ENCODE measurements at regions not wholly inside any gene's neighbourhood (a gene's known extent, or its start where the extent isn't known, plus 50 kb on each side); places are given as distances from the start of the nearest gene placed in this dataset.

DNA sequence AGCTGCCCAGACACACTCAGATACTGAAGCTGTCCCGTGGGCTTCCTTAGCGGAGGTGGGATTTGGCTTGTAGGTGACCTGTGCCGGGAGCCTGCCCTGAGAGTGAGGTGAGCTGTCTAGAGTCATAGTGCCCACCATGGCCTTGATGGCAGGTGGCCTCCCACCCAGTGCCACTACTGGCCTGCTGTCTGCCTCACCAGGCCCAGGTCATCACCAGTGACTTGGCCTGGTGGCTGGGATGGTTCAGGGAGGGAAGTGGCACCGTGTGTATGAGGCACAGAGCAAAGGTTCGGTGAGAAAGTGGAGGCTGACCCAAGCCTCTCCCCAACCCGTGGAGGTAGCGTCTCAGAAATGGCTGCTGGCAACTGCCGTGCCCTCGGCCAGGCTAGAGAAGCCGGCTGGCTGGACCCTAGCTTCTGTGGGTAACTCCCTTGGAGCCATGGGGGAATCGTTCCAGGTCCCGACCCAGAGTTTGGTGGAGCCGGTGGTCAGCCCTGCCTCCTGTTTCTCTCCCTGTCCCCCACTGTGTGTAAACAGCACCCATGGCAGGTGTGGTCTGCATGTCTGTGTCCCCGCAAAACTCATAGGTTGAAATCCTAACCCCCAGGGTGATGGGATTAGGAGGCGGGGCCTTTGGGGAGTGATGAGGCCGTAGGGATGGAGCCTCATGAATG is 155.4 kb upstream of the C1orf174 start:
- Histone ChIP-seq H3K36me3 (no peaks in the 10 kb centered on the region), H3K9me3 (replicated peaks) (no peaks in the 10 kb centered on the region), H3K4me1 (no peaks in the 10 kb centered on the region), H3K27me3 (peaks cover 8% of the 10 kb centered on the region; the same call in 1 of the 2 replicates), H3K27ac (no peak overlapping the region), H3K4me3 (no peak overlapping the region)
- no peak for DNase-seq

DNA sequence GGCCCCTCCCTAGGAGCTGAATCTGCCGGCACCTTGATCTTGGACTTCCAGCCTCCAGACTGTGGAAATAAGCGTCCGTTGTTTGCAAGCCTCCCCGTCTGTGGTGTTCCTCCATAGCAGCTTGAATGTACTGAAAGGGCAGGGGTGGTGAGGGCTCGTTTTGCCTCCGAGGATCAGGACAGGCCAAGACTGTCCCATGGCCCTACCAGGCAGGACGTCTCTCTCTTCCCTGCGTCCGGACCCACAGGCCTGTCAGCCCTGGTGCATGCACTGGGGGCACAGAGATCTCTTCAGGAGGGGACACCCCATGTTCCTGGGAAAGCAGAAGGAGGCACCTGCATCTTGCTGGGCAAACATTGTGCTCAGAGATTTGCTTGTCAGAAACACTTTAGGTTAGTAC is 156.3 kb upstream of the C1orf174 start:
- H3K4me1 ChIP-seq, result no peaks in the 10 kb centered on the region
- no peak overlapping the region for H3K4me3 ChIP-seq
- no peak for DNase-seq
- H3K27ac ChIP-seq, result no peak overlapping the region
- H3K9me3 ChIP-seq (replicated peaks), result no peaks in the 10 kb centered on the region
- H3K36me3 ChIP-seq, result no peaks in the 10 kb centered on the region
- peaks cover 8% of the 10 kb centered on the region; the same call in 1 of the 2 replicates for H3K27me3 ChIP-seq

DNA sequence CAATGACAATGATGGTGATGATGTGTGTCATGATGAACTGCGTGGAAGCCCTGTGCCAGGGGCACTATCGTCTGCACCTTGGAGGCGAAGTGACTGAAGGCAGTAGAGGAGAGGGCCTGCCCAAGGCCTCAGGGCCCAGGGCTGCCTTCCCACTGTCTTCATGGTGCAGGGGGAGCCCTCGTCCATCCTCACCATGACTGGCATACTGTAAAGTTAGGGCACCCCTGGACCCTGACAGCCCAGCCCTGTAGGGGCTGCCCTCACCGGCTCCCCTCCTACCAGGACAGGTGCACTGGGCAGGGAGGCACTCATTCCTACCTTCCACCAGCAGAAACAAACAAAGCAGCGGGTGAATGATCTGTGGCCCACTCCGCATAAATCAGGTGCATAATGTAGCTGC is 156.9 kb upstream of the C1orf174 start:
- H3K9me3 ChIP-seq (replicated peaks), result no peaks in the 10 kb centered on the region
- H3K27me3 ChIP-seq, result peaks cover 8% of the 10 kb centered on the region; the same call in 1 of the 2 replicates
- H3K4me3 ChIP-seq, result no peak overlapping the region
- DNase-seq, result no peak
- H3K36me3 ChIP-seq, result no peaks in the 10 kb centered on the region
- H3K4me1 ChIP-seq, result no peaks in the 10 kb centered on the region
- H3K27ac ChIP-seq, result no peak overlapping the region

DNA sequence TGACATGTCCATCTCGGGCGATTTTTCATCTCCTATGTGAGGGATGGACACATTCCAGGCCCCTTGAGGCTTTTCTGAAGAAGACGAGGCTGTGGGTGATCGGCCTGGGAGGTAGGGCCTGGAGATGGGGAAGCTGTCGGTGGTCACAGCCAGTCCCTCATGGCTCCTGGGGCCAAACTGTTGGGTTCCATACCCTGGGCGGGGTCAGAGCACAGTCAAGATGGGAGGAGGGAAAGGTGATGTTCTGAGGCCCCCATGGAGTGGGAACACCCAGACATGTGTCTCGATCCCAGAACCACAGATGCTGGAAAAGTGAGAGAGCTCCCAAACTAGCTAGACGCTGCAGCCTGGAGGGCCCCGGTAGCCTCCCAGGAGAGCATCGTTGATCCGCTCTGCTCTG is 157.5 kb upstream of the C1orf174 start:
- Histone ChIP-seq H3K4me1 (no peaks in the 10 kb centered on the region), H3K27me3 (peaks cover 8% of the 10 kb centered on the region; the same call in 1 of the 2 replicates), H3K36me3 (no peaks in the 10 kb centered on the region), H3K4me3 (no peak overlapping the region), H3K9me3 (replicated peaks) (no peaks in the 10 kb centered on the region), H3K27ac (no peak overlapping the region)
- no peak for DNase-seq

DNA sequence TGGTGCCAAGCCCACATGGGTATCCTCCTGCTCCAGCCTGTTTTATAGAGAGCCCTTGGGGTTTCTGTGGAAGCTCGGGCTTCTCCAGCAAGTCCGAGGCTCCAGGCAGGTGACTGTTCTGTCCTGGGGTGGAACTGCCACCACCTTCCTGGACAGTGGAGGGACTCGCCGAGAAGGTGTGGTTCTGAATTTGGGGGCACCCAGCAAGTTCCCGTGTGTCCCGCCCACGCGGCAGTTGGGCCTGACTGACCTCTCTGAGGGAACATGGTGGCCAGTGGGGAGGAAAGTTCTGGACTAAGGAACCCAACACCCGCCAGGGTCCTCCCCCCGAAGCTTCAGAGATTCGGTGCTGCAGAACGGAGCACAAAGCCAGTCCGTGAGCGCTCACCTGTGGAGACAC is 158.1 kb upstream of the C1orf174 start:
- no peak overlapping the region for H3K27ac ChIP-seq
- no peaks in the 10 kb centered on the region for H3K9me3 ChIP-seq (replicated peaks)
- no peak for DNase-seq
- H3K4me1 ChIP-seq, result no peaks in the 10 kb centered on the region
- H3K36me3 ChIP-seq, result no peaks in the 10 kb centered on the region
- no peak overlapping the region for H3K4me3 ChIP-seq
- peaks cover 8% of the 10 kb centered on the region; the same call in 1 of the 2 replicates for H3K27me3 ChIP-seq

DNA sequence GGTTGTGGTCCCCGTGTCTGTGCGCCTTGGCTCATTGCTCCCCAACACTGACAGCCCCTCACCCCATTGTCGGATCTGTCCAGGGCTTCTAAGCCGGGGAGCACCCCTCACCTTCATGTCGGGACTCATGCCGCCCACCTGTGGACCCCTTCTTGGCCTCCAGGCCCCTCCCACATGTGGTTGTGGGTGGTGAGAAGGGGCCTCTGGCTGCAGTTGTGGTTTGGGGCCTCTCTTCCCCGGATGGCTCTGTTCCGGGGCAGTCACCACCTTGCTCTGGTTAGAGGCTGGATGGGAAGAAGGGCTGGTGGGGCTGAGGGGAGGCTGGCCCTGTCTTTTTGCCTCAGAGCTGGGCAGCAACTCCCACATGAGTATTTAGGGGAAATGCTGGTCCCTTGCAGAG is 158.6 kb upstream of the C1orf174 start:
- Histone ChIP-seq H3K9me3 (replicated peaks) (no peaks in the 10 kb centered on the region), H3K4me3 (no peak overlapping the region), H3K4me1 (no peaks in the 10 kb centered on the region), H3K27ac (no peak overlapping the region), H3K27me3 (peaks cover 8% of the 10 kb centered on the region; the same call in 1 of the 2 replicates), H3K36me3 (no peaks in the 10 kb centered on the region)
- DNase-seq, result no peak

DNA sequence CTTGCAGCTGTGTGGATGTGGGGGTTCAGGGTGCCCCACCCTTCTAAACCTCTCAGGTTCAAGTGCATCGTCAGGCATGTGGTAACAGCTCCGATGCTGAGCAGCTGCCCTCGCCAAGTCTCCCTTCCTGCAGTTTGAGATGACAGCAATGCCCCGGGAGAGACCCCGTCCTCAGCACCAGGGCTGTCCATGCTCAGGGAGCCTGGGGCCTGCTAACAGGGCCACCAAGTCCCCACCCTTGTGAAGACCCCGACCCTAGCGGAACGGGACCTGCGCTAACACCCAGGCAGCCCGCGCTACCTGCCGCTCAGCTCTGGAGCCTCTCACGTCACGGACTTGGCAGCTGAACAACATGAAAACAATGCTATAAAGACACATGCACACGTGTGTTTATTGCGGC is 159.2 kb upstream of the C1orf174 start:
- Histone ChIP-seq H3K27me3 (peaks cover 8% of the 10 kb centered on the region; the same call in 1 of the 2 replicates), H3K9me3 (replicated peaks) (no peaks in the 10 kb centered on the region), H3K36me3 (no peaks in the 10 kb centered on the region), H3K4me3 (no peak overlapping the region), H3K4me1 (no peaks in the 10 kb centered on the region), H3K27ac (no peak overlapping the region)
- no peak for DNase-seq

DNA sequence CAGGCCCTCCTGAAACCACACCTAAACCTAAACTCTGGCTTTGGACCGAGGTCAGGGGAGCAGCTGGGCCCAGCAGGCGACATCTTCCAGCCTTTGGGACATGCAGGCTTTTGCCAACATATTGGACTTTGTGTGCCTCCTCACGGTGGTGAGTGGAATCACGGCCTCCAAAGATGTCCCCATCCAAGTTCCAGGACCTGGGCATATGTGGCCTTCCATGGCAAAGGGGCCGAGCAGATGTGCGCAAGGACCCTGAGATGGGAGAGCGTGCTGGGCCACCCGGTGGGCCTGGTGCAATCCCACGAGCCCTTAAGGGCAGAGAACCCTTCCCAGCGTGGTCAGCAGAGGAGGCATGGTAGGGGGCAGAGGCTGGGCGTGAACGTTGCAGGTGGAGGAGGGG is 160.8 kb upstream of the C1orf174 start:
- Histone ChIP-seq H3K9me3 (replicated peaks) (no peaks in the 10 kb centered on the region), H3K27ac (no peak overlapping the region), H3K4me3 (no peak overlapping the region), H3K36me3 (no peaks in the 10 kb centered on the region), H3K4me1 (no peaks in the 10 kb centered on the region), H3K27me3 (peaks cover 8% of the 10 kb centered on the region; the same call in 1 of the 2 replicates)
- peak in 1 of 2 experiments; percentile 27 for DNase-seq

DNA sequence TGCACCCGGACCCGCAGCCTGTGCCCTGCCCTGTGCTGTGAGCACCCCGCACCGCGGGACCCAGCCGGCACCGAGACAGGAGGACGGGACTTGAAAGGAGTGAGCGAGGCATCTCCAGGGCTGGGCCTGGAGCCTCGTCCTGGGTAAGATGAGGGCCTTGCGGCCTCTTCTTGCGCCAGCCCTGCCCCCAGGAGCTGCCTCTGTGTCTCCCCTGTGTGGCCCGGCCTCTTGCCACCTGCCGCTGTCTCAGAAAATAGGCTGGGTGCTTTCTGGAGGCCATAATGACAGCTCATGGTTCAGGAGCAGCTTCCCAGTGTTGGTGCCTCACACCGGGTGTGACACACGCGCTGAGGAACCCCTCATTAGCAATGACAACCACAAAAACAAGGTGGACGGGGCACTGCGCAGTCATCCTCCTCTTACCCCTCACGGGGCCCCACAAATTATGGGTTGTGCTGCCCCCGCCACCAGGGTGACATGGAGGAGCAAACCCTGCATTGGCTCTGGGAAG is 161.5 kb upstream of the C1orf174 start:
- H3K27ac ChIP-seq, result no peak overlapping the region
- no peak overlapping the region for H3K4me3 ChIP-seq
- H3K9me3 ChIP-seq (replicated peaks), result no peaks in the 10 kb centered on the region
- no peaks in the 10 kb centered on the region for H3K36me3 ChIP-seq
- no peak for DNase-seq
- peaks cover 8% of the 10 kb centered on the region; the same call in 1 of the 2 replicates for H3K27me3 ChIP-seq
- no peaks in the 10 kb centered on the region for H3K4me1 ChIP-seq

DNA sequence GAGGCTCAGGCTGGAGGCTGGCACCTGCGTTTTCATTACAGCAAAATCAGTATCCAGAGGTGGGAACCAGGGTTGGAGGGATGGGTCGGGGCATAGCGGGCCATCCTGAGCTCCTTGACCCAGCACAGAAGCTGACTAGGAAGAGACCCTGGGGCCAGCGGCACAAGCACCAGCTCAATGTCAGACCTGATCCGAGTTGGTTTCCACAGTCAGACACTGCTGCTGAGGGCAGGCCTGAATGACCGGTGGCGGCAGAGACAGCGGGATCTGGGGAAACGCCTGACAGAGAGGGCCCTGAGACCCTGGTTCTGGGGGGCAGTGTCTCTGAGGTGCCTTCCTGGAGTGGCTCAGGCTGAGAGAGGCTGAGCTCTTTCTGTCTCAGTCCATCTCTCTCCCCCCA is 162.0 kb upstream of the C1orf174 start:
- peaks cover 8% of the 10 kb centered on the region; the same call in 1 of the 2 replicates for H3K27me3 ChIP-seq
- no peak overlapping the region for H3K27ac ChIP-seq
- DNase-seq, result no peak
- no peak overlapping the region for H3K4me3 ChIP-seq
- H3K36me3 ChIP-seq, result no peaks in the 10 kb centered on the region
- no peaks in the 10 kb centered on the region for H3K4me1 ChIP-seq
- no peaks in the 10 kb centered on the region for H3K9me3 ChIP-seq (replicated peaks)

DNA sequence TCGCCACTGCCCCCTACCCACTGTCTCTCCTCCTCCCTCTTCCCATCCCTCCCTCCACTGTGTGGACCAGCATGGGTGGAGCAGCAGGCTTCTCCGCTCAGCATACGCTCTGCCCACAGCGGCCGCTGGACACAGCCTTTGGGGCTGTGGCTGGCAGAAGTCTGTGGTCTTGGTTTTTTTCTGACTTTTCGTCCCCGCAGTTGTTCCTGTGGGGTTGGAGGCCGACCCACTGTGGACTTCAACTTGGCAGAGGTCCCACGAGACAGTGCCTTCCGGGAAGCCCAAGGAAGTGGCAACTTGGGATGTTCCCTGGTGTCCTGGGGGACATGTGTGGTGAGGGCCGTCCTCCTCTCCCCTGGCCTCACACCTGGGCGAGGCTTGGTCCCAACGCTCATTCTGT is 162.5 kb upstream of the C1orf174 start:
- H3K9me3 ChIP-seq (replicated peaks), result no peaks in the 10 kb centered on the region
- DNase-seq, result no peak
- H3K36me3 ChIP-seq, result no peaks in the 10 kb centered on the region
- no peak overlapping the region for H3K4me3 ChIP-seq
- H3K4me1 ChIP-seq, result no peaks in the 10 kb centered on the region
- peaks cover 8% of the 10 kb centered on the region; the same call in 1 of the 2 replicates for H3K27me3 ChIP-seq
- no peak overlapping the region for H3K27ac ChIP-seq

DNA sequence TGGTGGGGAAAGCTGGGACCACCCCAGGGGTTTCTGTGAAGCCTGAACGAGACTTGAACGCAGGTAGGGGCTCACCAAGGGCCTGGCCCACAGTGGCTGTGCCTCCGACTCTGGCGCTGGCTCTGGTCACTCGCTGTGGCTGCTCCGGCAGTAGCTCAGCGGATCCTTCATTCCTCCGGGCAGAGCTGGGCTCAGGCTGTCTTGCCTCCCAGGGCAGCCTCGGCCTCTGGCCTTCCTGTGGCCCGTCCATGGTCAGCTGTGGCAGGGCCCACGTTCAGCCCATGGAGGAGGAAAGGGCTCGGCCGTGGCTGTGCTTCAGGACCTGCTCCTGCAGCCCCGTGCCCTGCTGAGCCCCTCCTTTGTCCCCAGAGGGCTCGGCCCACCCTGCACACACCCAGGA is 162.9 kb upstream of the C1orf174 start:
- Histone ChIP-seq H3K27me3 (peaks cover 6% of the 10 kb centered on the region; the same call in 1 of the 2 replicates), H3K27ac (no peak overlapping the region), H3K4me3 (no peak overlapping the region), H3K4me1 (no peaks in the 10 kb centered on the region), H3K9me3 (replicated peaks) (no peaks in the 10 kb centered on the region), H3K36me3 (no peaks in the 10 kb centered on the region)
- DNase-seq, result no peak

DNA sequence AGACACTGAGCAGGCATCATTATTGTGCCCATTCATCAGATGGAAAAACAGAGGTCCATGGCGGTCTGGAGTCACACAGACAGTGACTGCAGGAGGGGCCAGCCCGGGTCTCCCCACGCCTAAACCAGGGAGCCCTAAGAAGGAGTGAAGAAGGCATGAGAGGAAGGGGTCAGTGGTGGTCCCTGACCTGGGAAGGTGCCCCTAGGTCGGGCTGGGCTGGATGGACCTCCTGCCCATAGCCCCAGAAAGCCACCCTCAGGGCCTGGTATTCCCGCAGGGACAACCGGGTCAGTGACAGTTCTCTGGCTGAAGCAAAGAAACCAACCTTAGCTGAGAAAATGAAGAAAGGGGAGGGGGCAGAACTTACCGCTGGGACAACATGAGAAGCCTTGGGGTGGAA is 163.4 kb upstream of the C1orf174 start:
- Histone ChIP-seq H3K9me3 (replicated peaks) (no peaks in the 10 kb centered on the region), H3K4me3 (no peak overlapping the region), H3K4me1 (no peaks in the 10 kb centered on the region), H3K27me3 (0 out of 2 replicates have a peak, but pooled peaks cover 5% of the 10 kb centered on the region), H3K27ac (no peak overlapping the region), H3K36me3 (no peaks in the 10 kb centered on the region)
- DNase-seq, result no peak

DNA sequence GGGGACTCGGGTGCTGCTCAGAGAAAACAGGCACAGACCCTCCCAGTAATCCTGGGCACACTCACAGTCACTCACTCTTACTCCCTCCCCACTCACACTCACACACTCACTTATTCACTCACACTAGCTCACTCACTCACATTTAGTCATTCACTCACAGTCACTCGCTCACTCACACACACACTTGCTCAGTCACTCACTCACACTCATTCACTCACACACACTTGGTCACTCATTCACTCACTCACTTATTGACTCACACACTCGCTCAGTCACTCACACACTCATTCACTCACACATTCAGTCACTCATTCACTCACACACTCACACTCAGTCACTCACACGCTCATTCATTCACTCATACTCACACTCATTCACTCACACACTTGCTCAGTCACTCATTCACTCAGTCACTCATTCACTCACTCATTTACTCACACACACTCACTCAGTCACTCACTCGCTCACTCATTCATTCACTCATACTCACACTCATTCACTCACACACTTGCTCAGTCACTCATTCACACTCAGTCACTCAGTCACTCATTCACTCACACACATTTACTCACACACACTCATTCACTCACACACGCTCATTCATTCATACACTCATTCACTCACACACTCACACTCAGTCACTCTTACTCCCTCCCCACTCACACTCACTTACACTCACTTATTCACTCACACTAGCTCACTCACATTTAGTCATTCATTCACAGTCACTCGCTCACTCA is 164.2 kb upstream of the C1orf174 start:
- H3K27ac ChIP-seq, result no peak overlapping the region
- H3K9me3 ChIP-seq (replicated peaks), result no peaks in the 10 kb centered on the region
- no peak overlapping the region for H3K4me3 ChIP-seq
- H3K36me3 ChIP-seq, result no peaks in the 10 kb centered on the region
- H3K27me3 ChIP-seq, result 0 out of 2 replicates have a peak, but pooled peaks cover 1% of the 10 kb centered on the region
- no peaks in the 10 kb centered on the region for H3K4me1 ChIP-seq
- DNase-seq, result no peak

DNA sequence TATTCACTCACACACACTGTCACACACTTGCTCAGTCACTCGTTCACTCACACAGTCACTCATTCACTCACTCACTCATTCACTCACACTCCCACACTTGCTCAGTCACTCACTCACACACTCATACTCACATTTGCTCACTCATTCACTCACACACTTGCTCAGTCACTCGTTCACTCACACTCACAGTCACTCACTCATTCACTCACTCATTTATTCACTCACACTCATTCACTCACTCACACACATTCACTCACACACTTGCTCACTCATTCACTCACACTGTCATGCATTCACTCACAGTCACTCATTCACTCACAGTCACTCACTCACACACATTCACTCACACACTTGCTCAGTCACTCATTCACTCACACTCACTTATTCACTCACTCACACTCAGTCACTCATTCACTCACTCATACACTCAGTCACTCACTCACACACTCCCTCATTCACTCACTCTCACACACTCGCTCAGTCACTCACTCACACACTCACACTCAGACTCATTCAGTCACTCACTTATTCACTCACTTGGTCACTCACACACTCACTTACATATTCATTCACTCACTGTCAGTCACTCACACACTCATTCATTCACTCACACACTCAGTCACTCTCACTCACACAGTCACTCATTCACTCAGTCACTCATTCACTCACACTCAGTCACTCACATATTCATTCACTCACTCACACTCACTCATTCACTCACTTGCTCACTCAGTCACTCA is 167.0 kb upstream of the C1orf174 start:
- Histone ChIP-seq H3K27ac (no peak overlapping the region), H3K27me3 (0 out of 2 replicates have a peak, but pooled peaks cover 5% of the 10 kb centered on the region), H3K4me1 (no peaks in the 10 kb centered on the region), H3K9me3 (replicated peaks) (no peaks in the 10 kb centered on the region; the same call in 1 of the 2 replicates), H3K4me3 (no peak overlapping the region), H3K36me3 (no peaks in the 10 kb centered on the region)
- DNase-seq, result no peak

Measured in SJCRH30 (cell line).